ENCODE measurements at regions not wholly inside any gene's neighbourhood (a gene's known extent, or its start where the extent isn't known, plus 50 kb on each side); places are given as distances from the start of the nearest gene placed in this dataset.

GRCh38 chr5:53424686-53425615, 55.5 kb upstream of the FST start:
- Histone ChIP-seq H3K4me1 (no peaks in the 10 kb centered on the region), H3K9me3 (no peaks in the 10 kb centered on the region), H3K4me3 (no peak overlapping the region), H3K36me3 (no peaks in the 10 kb centered on the region), H3K27ac (no peak overlapping the region), H3K27me3 (no peaks in the 10 kb centered on the region)
- DNase-seq (no peak), ATAC-seq (ENCODE audit: low FRiP score in 2 of 2) (no peak)
- 79 to 82% methylated on average over 9 of the region's 9 CpGs for WGBS, 2 donors
- no peak for TF ChIP-seq EP300 (IDR thresholded peaks at IDR 0.05)
- TF ChIP-seq POLR2AphosphoS5 (IDR thresholded peaks at IDR 0.05), result no peak
- no peak for TF ChIP-seq CTCF (IDR thresholded peaks at IDR 0.05)

GRCh38 chr5:53425687-53426511, 54.5 kb upstream of the FST start:
- Histone ChIP-seq H3K4me3 (no peak overlapping the region), H3K27me3 (no peaks in the 10 kb centered on the region), H3K27ac (no peak overlapping the region), H3K4me1 (no peaks in the 10 kb centered on the region), H3K9me3 (no peaks in the 10 kb centered on the region), H3K36me3 (no peaks in the 10 kb centered on the region)
- 78 to 81% methylated on average over 8 of the region's 8 CpGs for WGBS, 2 donors
- TF ChIP-seq POLR2AphosphoS5 (IDR thresholded peaks at IDR 0.05) (no peak), CTCF (IDR thresholded peaks at IDR 0.05) (no peak), POLR2A (IDR thresholded peaks at IDR 0.05) (no peak), EP300 (IDR thresholded peaks at IDR 0.05) (no peak)
- DNase-seq, result no peak
- ATAC-seq (ENCODE audit: low FRiP score in 2 of 2), result no peak

GRCh38 chr5:53426512-53426830, 54.0 kb upstream of the FST start:
- no peak overlapping the region for H3K4me3 ChIP-seq
- no peaks in the 10 kb centered on the region for H3K27me3 ChIP-seq
- H3K27ac ChIP-seq, result no peak overlapping the region
- no peak for DNase-seq
- TF ChIP-seq POLR2A (IDR thresholded peaks at IDR 0.05) (no peak), CTCF (IDR thresholded peaks at IDR 0.05) (no peak), POLR2AphosphoS5 (IDR thresholded peaks at IDR 0.05) (no peak), EP300 (IDR thresholded peaks at IDR 0.05) (no peak)
- no peaks in the 10 kb centered on the region for H3K36me3 ChIP-seq
- no peaks in the 10 kb centered on the region for H3K9me3 ChIP-seq
- ATAC-seq (ENCODE audit: low FRiP score in 2 of 2), result no peak
- no peaks in the 10 kb centered on the region for H3K4me1 ChIP-seq
- WGBS, 2 donors, result 66 to 83% methylated on average over 2 of the region's 2 CpGs

GRCh38 chr5:53426878-53427277, 53.6 kb upstream of the FST start:
- WGBS, 2 donors, result 92 to 95% methylated on average over 2 of the region's 2 CpGs
- H3K4me1 ChIP-seq, result no peaks in the 10 kb centered on the region
- no peaks in the 10 kb centered on the region for H3K9me3 ChIP-seq
- TF ChIP-seq POLR2AphosphoS5 (IDR thresholded peaks at IDR 0.05) (no peak), CTCF (IDR thresholded peaks at IDR 0.05) (no peak), POLR2A (IDR thresholded peaks at IDR 0.05) (no peak), EP300 (IDR thresholded peaks at IDR 0.05) (no peak)
- H3K4me3 ChIP-seq, result no peak overlapping the region
- no peak overlapping the region for H3K27ac ChIP-seq
- no peaks in the 10 kb centered on the region for H3K27me3 ChIP-seq
- ATAC-seq (ENCODE audit: low FRiP score in 2 of 2) (no peak), DNase-seq (no peak)
- no peaks in the 10 kb centered on the region for H3K36me3 ChIP-seq
